Pancreas (tissue), 10 donors: ENCODE measurements at regions not wholly inside any gene's neighbourhood (a gene's known extent, or its start where the extent isn't known, plus 50 kb on each side); places are given as distances from the start of the nearest gene placed in this dataset.
A peak's percentile ranks its signal among the peaks of the same experiment; 100 is the strongest.

ENCODE experiments used
- ATAC-seq, 4 donors: fragments of 200-7000 bp; cut with Tn5 transposase; one replicate each; pipeline versions ENCODE4 v1.8.0 to v1.9.1; 2020; ENCODE audit warnings: mild to moderate bottlenecking in 4 of 4, moderate library complexity in 4 of 4
- DNase-seq, 6 donors: peaks; one replicate each; pipeline ENCODE4 v3.0.0-alpha.2; 2020
- FAIRE-seq: peaks from 2 replicates; lab custom pipeline; 2012; peaks lifted over from hg19 to GRCh38; lab: Jason Lieb, UNC
- H3K27ac ChIP-seq, 4 donors: fragments of 200-600 bp; sonication (generic); 1 replicate in 3 of 4; 2 replicates in 1 of 4; pipeline versions ENCODE4 v1.5.0 to v1.8.0; 2020
- H3K27me3 ChIP-seq, 4 donors: fragments of 200-600 bp; one replicate each; pipeline ENCODE4 v1.8.0; 2021
- H3K36me3 ChIP-seq, 3 donors: fragments of 200-600 bp; sonication (generic) in 1 of 3; one replicate each; pipeline versions ENCODE4 v1.5.0 to v1.8.0; 2020 to 2021
- H3K4me1 ChIP-seq, 3 donors: fragments of 200-600 bp; one replicate each; pipeline ENCODE4 v1.8.0; 2021
- H3K4me3 ChIP-seq, 4 donors: fragments of 200-600 bp; sonication (generic) in 2 of 4; one replicate each; pipeline versions ENCODE4 v1.5.0 to v1.8.0; 2020 to 2021
- H3K9me3 ChIP-seq, 4 donors: fragments of 200-600 bp; one replicate each; pipeline ENCODE4 v1.8.0; 2021
- WGBS, 2 donors: extraction: QIAGEN DNeasy Blood & Tissue Kit; methylation state at CpG; one replicate each; pipeline ENCODE4 v1.1.7; 2013; 5-methylcytosine and 5-hydroxymethylcytosine counted together
- intact Hi-C, 3 donors: fragments of 100-400 bp; cut with DNase I; formaldehyde crosslinking; loops; one replicate each; pipeline versions ENCODE4 v1.11.1 to v1.14.2; 2022
- TF ChIP-seq, protein P1 (sequence below), 4 donors: fragments of 200-600 bp; sonication (generic) in 3 of 4; IDR thresholded peaks; one replicate each; pipeline versions ENCODE4 v1.5.0 to v1.8.0; 2021; ENCODE audit warnings: antibody characterized with exemption in 4 of 4
- donor health status: healthy with polysubstance abuse.
- donor health status: DM: no; HTN: no; CAD: no; lungs with moderate emphysema.
- donor health status: DM: no; HTN: no; CAD: no.
- donor health status: control.
- donor health status: control.
- donor health status: Bipolar disorder and iron deficiency.
- donor health status: DM: yes; HTN: yes; CAD: no.
- donor health status: DM: no; HTN: no; CAD: no.
- donor health status: DM: no; HTN: no; CAD: no.
- donor health status: DM: yes; HTN: yes; CAD: no.

DNA sequence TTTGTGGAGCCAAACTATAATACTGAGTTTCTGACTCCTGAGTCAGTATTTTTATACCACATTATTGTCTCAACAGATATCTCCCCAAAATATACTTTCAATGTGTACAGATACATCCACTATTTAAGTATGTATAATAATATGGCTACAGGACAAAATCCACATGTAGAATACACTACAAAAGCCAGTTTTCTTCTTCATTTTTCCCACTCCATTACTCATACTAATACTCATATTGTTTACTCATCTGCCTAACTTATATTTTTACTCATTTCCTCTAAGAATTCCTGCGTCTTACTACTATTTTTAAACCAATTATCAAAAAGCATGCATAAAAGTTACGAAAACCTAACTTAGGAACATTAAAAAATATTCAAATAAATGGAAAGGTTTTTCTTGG lies 440.8 kb downstream of the ZNF385D start:
- Histone ChIP-seq H3K27me3 (no peaks in the 10 kb centered on the region), H3K9me3 (no peaks in the 10 kb centered on the region), H3K4me3 (no peak overlapping the region), H3K27ac (no peak overlapping the region), H3K36me3 (no peaks in the 10 kb centered on the region), H3K4me1 (no peaks in the 10 kb centered on the region)
- ATAC-seq = no peak
- 53 to 71% methylated on average over 2 of the region's 2 CpGs for WGBS, 2 donors
- TF ChIP-seq, protein P1, sequence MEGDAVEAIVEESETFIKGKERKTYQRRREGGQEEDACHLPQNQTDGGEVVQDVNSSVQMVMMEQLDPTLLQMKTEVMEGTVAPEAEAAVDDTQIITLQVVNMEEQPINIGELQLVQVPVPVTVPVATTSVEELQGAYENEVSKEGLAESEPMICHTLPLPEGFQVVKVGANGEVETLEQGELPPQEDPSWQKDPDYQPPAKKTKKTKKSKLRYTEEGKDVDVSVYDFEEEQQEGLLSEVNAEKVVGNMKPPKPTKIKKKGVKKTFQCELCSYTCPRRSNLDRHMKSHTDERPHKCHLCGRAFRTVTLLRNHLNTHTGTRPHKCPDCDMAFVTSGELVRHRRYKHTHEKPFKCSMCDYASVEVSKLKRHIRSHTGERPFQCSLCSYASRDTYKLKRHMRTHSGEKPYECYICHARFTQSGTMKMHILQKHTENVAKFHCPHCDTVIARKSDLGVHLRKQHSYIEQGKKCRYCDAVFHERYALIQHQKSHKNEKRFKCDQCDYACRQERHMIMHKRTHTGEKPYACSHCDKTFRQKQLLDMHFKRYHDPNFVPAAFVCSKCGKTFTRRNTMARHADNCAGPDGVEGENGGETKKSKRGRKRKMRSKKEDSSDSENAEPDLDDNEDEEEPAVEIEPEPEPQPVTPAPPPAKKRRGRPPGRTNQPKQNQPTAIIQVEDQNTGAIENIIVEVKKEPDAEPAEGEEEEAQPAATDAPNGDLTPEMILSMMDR (IDR thresholded peaks at IDR 0.05) = no peak
- intact Hi-C loops = no loop called here
- FAIRE-seq = no peak
- DNase-seq = no peak

- 14 to 52% methylated on average over 1 of the region's 1 CpG for WGBS, 2 donors
- no peak for FAIRE-seq
Measured at GRCh38 chr3:21297304-21297703, 453.7 kb downstream of the ZNF385D start.

DNA sequence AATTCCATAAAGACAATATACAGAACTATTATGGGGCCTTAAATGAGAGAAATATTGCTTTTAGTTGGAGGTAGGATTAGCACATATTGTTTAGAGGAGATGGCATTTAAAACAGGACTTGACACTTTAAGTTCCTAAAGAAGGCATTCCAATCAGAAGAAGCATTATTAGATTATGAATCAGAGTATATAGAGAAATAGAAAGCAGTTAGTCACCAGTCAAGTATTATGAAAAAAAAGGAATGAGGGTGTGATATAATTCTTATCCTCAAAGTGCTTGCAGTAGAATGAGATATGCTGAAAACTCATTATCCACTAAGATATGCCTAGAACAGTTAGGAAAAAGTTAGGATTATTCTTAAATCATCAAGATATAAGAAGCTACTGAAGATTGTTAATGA lies 456.2 kb downstream of the ZNF385D start:
- ATAC-seq = no peak
- FAIRE-seq = no peak
- intact Hi-C loops = no loop called here

More at GRCh38 chr3:21297304-21297703, 453.7 kb downstream of the ZNF385D start:
- intact Hi-C loops = no loop called here
- Histone ChIP-seq H3K4me1 (no peaks in the 10 kb centered on the region), H3K27me3 (no peaks in the 10 kb centered on the region), H3K27ac (no peak overlapping the region), H3K36me3 (no peaks in the 10 kb centered on the region), H3K9me3 (no peaks in the 10 kb centered on the region), H3K4me3 (no peak overlapping the region)
- ATAC-seq (no peak), DNase-seq (no peak)
- TF ChIP-seq, protein P1 (IDR thresholded peaks at IDR 0.05) = no peak

GRCh38 chr3:21292971-21293370 lies 458.0 kb downstream of the ZNF385D start:
- 42 to 45% methylated on average over 2 of the region's 2 CpGs for WGBS, 2 donors
- TF ChIP-seq, protein P1 (IDR thresholded peaks at IDR 0.05) = no peak
- Histone ChIP-seq H3K27ac (no peak overlapping the region), H3K27me3 (no peaks in the 10 kb centered on the region), H3K36me3 (no peaks in the 10 kb centered on the region), H3K4me3 (no peak overlapping the region), H3K4me1 (no peaks in the 10 kb centered on the region), H3K9me3 (no peaks in the 10 kb centered on the region)
- ATAC-seq = no peak
- intact Hi-C loops = no loop called here
- no peak for FAIRE-seq
- no peak for DNase-seq

More for the DNA sequence above, 456.2 kb downstream of the ZNF385D start:
- H3K27ac ChIP-seq = no peak overlapping the region
- no peaks in the 10 kb centered on the region for H3K36me3 ChIP-seq
- no peaks in the 10 kb centered on the region for H3K4me1 ChIP-seq
- TF ChIP-seq, protein P1 (IDR thresholded peaks at IDR 0.05) = no peak
- H3K9me3 ChIP-seq = no peaks in the 10 kb centered on the region
- no peak for DNase-seq
- H3K4me3 ChIP-seq = no peak overlapping the region
- H3K27me3 ChIP-seq = no peaks in the 10 kb centered on the region

DNA sequence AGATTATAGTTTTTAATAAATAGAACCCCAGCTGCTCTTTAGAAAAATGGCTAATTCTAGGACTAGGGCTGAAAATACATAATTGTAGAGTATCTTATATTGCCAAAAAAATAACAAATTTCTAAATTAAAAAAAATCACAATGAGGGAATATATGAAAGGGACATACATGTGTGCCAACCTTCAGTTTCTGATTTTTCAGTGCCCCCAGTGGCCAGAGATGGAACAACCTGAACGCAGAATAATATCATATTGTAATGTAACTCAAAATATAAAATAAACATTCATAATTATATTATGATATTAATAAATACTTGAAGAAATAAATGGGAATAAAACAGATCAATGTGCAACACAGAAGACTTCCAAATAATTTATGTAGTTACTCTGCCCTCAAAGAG lies 460.5 kb downstream of the ZNF385D start:
- H3K36me3 ChIP-seq = no peaks in the 10 kb centered on the region
- 77 to 79% methylated on average over 1 of the region's 1 CpG for WGBS, 2 donors
- intact Hi-C loops = no loop called here
- H3K4me1 ChIP-seq = no peaks in the 10 kb centered on the region
- FAIRE-seq (no peak), DNase-seq (no peak), ATAC-seq (no peak)
- no peak overlapping the region for H3K27ac ChIP-seq
- no peak overlapping the region for H3K4me3 ChIP-seq
- no peaks in the 10 kb centered on the region for H3K27me3 ChIP-seq
- TF ChIP-seq, protein P1 (IDR thresholded peaks at IDR 0.05) = peak in 2 of 4 donors; percentile 18 to 36
- no peaks in the 10 kb centered on the region for H3K9me3 ChIP-seq
